Stomach (tissue), 4 donors: ENCODE measurements at regions not wholly inside any gene's neighbourhood (a gene's known extent, or its start where the extent isn't known, plus 50 kb on each side); places are given as distances from the start of the nearest gene placed in this dataset.

ENCODE experiments used
- EP300 ChIP-seq: sonication (generic); formaldehyde crosslinking; IDR thresholded peaks from one replicate; pipeline ENCODE4 v1.6.1; 2017; ENCODE audit warnings: antibody characterized with exemption
- POLR2A ChIP-seq, 4 donors: fragments of 450-650 bp; IDR thresholded peaks; one replicate each; pipeline ENCODE4 v1.6.1; 2016; ENCODE audit warnings: antibody characterized with exemption in 4 of 4, control low read depth in 2 of 4, mild to moderate bottlenecking in 1 of 4, moderate library complexity in 1 of 4

- TF ChIP-seq EP300 (no peak), POLR2A (IDR thresholded peaks at IDR 0.05) (no peak)
Measured at GRCh38 chr5:153043886-153044285, 446.6 kb upstream of the GRIA1 start.
